Keratinocyte (primary cell): ENCODE measurements at regions not wholly inside any gene's neighbourhood (a gene's known extent, or its start where the extent isn't known, plus 50 kb on each side); places are given as distances from the start of the nearest gene placed in this dataset.

Experiments used
- DNase-seq: peaks from one replicate; pipeline ENCODE4 v3.0.0-alpha.2; 2011; ENCODE audit warnings: low read depth, missing footprints, low spot score
- FAIRE-seq: peaks from 2 replicates; lab custom pipeline; 2011; peaks lifted over from hg19 to GRCh38; lab: Jason Lieb, UNC
- H2AFZ ChIP-seq: 2 replicates; pipeline ENCODE4 v1.6.0; 2012; ENCODE audit warnings: low read length, control low read depth, inconsistent platforms; ENCODE audit not compliant: control insufficient read depth
- H3K27ac ChIP-seq: 2 replicates; pipeline ENCODE4 v1.5.1; 2011; ENCODE audit warnings: low read length; ENCODE audit not compliant: control insufficient read depth, insufficient read depth
- H3K27me3 ChIP-seq: 3 replicates; pipeline ENCODE4 v1.6.0; 2011; ENCODE audit warnings: low read length; ENCODE audit not compliant: control insufficient read depth, insufficient read depth; ENCODE audit errors: extremely low read depth
- H3K36me3 ChIP-seq, 2 experiments: 2 replicates in 1 of 2; 3 replicates in 1 of 2; pipeline ENCODE4 v1.5.1; 2011; ENCODE audit warnings: low read length in 2 of 2, mild to moderate bottlenecking in 1 of 2; ENCODE audit not compliant: control insufficient read depth in 2 of 2, insufficient read depth in 2 of 2; ENCODE audit errors: extremely low read depth in 1 of 2
- H3K4me1 ChIP-seq: 3 replicates; pipeline ENCODE4 v1.5.1; 2011; ENCODE audit warnings: low read length; ENCODE audit not compliant: control insufficient read depth, insufficient read depth; ENCODE audit errors: extremely low read depth
- H3K4me2 ChIP-seq: 3 replicates; pipeline ENCODE4 v1.6.0; 2011; ENCODE audit warnings: low read depth, low read length; ENCODE audit not compliant: control insufficient read depth, insufficient read depth; ENCODE audit errors: extremely low read depth
- H3K4me3 ChIP-seq, 3 experiments: fragments of 200-600 bp in 1 of 3; sonication (generic) in 1 of 3; 2 replicates in 2 of 3; 3 replicates in 1 of 3; pipeline ENCODE4 v1.5.1; 2011 to 2016; ENCODE audit warnings: low read length in 3 of 3, mild to moderate bottlenecking in 3 of 3, control low read depth in 2 of 3, inconsistent platforms in 1 of 3, low read depth in 1 of 3, mixed read lengths in 1 of 3, mixed run types in 1 of 3, moderate library complexity in 1 of 3; ENCODE audit not compliant: control insufficient read depth in 2 of 3, insufficient read depth in 2 of 3; ENCODE audit errors: extremely low read depth in 1 of 3
- H3K79me2 ChIP-seq: 2 replicates; pipeline ENCODE4 v1.6.0; 2012; ENCODE audit warnings: low read length; ENCODE audit not compliant: control insufficient read depth, insufficient read depth
- H3K9ac ChIP-seq: 3 replicates; pipeline ENCODE4 v1.6.0; 2011; ENCODE audit warnings: low read length; ENCODE audit not compliant: control insufficient read depth, insufficient read depth; ENCODE audit errors: extremely low read depth
- H3K9me1 ChIP-seq: 3 replicates; pipeline ENCODE4 v1.6.0; 2011; ENCODE audit warnings: low read length; ENCODE audit not compliant: control insufficient read depth, insufficient read depth; ENCODE audit errors: extremely low read depth
- H3K9me3 ChIP-seq: 2 replicates; pipeline ENCODE4 v1.5.1; 2012; ENCODE audit warnings: low read depth, low read length; ENCODE audit not compliant: control insufficient read depth
- H4K20me1 ChIP-seq: 3 replicates; pipeline ENCODE4 v1.6.0; 2011; ENCODE audit warnings: low read length; ENCODE audit not compliant: control insufficient read depth, insufficient read depth; ENCODE audit errors: extremely low read depth
- CTCF ChIP-seq, 3 experiments: IDR thresholded peaks in 1 of 3; conservative IDR thresholded peaks in 1 of 3; optimal IDR thresholded peaks in 1 of 3; 2 replicates in 2 of 3; 3 replicates in 1 of 3; pipeline versions ENCODE3 to v1.5.1; 2011; ENCODE audit warnings: low read length in 3 of 3, mild to moderate bottlenecking in 3 of 3, moderate library complexity in 2 of 3, control low read depth in 1 of 3, inconsistent platforms in 1 of 3; ENCODE audit not compliant: insufficient read depth in 2 of 3; ENCODE audit errors: extremely low read depth in 1 of 3
- EZH2 ChIP-seq: IDR thresholded peaks from one replicate; pipeline ENCODE4 v1.6.1; 2012; ENCODE audit warnings: inconsistent platforms, mild to moderate bottlenecking, low read length, moderate library complexity
- dilution Hi-C: fragments of 300-500 bp; cut with MboI; formaldehyde crosslinking; loops from one replicate; pipeline ENCODE4 v1.7.0; 2020; ENCODE audit warnings: low sequenced_read_pairs; ENCODE audit not compliant: extremely low pct_ligation_motif_present

- Histone ChIP-seq H3K36me3 (no peaks in the 10 kb centered on the region), H2AFZ (no peak overlapping the region), H3K9me1 (no peaks in the 10 kb centered on the region), H3K4me2 (no peak overlapping the region), H3K27ac (no peak overlapping the region), H3K4me1 (no peaks in the 10 kb centered on the region), H3K9me3 (no peaks in the 10 kb centered on the region), H4K20me1 (no peaks in the 10 kb centered on the region), H3K79me2 (no peaks in the 10 kb centered on the region), H3K4me3 (no peak overlapping the region), H3K9ac (no peak overlapping the region), H3K27me3 (no peaks in the 10 kb centered on the region)
- FAIRE-seq (no peak), DNase-seq (no peak)
- TF ChIP-seq EZH2, result no peak
- no peak for TF ChIP-seq CTCF (optimal IDR thresholded peaks at IDR 0.05 in 1 of 3, IDR thresholded peaks at IDR 0.05 in 1 of 3, conservative IDR thresholded peaks at IDR 0.05 in 1 of 3; ENCODE audit: extremely low read depth in 1 of 3, insufficient read depth in 2 of 3, low read length in 3 of 3)
- dilution Hi-C loops, result no loop called here
Observed at GRCh38 chr11:131246156-131246555, 124.3 kb upstream of the NTM start.

DNA sequence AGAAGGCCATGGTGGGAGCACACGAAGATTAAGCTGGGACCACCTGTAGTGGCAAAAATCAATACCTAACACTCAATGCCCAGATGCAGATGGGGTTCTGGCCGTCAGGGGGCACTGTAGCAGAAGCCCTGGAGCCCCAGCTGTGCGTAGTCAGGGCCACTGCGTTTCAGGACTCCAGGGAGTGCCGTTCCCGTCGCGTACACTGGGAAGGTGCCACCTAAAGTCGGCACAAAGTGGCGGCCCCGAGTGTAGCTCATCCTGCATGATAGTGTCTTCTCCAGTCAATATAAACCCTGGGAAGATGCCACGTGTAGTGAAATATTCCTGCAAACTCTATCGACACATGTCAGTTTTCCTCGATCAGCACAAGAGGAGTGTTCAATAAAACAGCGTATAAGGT is 123.8 kb upstream of the NTM start:
- dilution Hi-C loops, result no loop called here
- FAIRE-seq (no peak), DNase-seq (no peak)
- H3K9me1 ChIP-seq, result no peaks in the 10 kb centered on the region
- no peak overlapping the region for H3K9ac ChIP-seq
- H3K27me3 ChIP-seq, result no peaks in the 10 kb centered on the region
- no peak overlapping the region for H3K4me2 ChIP-seq
- TF ChIP-seq EZH2 (no peak), CTCF (optimal IDR thresholded peaks at IDR 0.05 in 1 of 3, IDR thresholded peaks at IDR 0.05 in 1 of 3, conservative IDR thresholded peaks at IDR 0.05 in 1 of 3; ENCODE audit: extremely low read depth in 1 of 3, insufficient read depth in 2 of 3, low read length in 3 of 3) (peak; percentile 63 to 83 (median 81))
- no peak overlapping the region for H3K4me3 ChIP-seq
- H3K27ac ChIP-seq, result no peak overlapping the region
- no peaks in the 10 kb centered on the region for H3K36me3 ChIP-seq
- H3K9me3 ChIP-seq, result no peaks in the 10 kb centered on the region
- no peaks in the 10 kb centered on the region for H4K20me1 ChIP-seq
- no peaks in the 10 kb centered on the region for H3K4me1 ChIP-seq
- H2AFZ ChIP-seq, result no peak overlapping the region
- H3K79me2 ChIP-seq, result no peaks in the 10 kb centered on the region
